Breast epithelium (tissue), 3 donors: ENCODE measurements at regions not wholly inside any gene's neighbourhood (a gene's known extent, or its start where the extent isn't known, plus 50 kb on each side); places are given as distances from the start of the nearest gene placed in this dataset.

Source experiments
- POLR2A ChIP-seq: fragments of 450-650 bp; IDR thresholded peaks from one replicate; pipeline ENCODE4 v1.6.1; 2016; ENCODE audit warnings: antibody characterized with exemption, mild to moderate bottlenecking, moderate library complexity
- TF ChIP-seq, protein P1 (sequence below), 3 donors: fragments of 450-650 bp; IDR thresholded peaks; one replicate each; pipeline ENCODE4 v1.5.1; 2016 to 2017; ENCODE audit warnings: antibody characterized with exemption in 3 of 3, mild to moderate bottlenecking in 3 of 3, moderate library complexity in 3 of 3

DNA sequence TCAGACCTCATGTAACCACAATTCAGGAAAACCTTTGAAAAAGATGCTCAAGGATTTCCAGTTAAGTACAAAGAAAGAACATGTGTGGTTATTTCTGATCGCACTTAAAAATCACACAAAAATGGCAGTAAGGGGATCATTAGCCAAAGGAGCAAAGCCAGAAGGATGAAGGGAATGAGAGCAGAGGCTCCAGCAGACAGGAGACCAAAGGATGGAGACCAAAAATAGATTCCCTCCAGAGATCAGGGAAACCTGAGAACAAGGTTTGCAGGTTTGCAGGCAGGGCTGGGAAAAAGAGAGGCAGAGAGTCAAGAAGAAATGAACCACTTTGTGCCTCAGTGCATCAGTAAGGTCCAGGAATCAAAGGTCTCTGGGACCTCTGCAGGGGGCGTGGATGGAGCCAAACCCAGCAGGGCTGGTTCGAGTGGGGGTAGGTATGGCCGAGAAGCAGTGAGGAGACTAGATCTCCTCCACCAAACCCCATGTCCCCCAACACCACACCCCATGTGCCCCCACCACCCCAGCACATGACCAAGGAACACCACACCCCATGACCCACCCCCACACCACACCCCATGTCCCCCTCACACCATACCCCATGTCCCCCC is 98.5 kb upstream of the GPC1 start:
- TF ChIP-seq, protein P1, sequence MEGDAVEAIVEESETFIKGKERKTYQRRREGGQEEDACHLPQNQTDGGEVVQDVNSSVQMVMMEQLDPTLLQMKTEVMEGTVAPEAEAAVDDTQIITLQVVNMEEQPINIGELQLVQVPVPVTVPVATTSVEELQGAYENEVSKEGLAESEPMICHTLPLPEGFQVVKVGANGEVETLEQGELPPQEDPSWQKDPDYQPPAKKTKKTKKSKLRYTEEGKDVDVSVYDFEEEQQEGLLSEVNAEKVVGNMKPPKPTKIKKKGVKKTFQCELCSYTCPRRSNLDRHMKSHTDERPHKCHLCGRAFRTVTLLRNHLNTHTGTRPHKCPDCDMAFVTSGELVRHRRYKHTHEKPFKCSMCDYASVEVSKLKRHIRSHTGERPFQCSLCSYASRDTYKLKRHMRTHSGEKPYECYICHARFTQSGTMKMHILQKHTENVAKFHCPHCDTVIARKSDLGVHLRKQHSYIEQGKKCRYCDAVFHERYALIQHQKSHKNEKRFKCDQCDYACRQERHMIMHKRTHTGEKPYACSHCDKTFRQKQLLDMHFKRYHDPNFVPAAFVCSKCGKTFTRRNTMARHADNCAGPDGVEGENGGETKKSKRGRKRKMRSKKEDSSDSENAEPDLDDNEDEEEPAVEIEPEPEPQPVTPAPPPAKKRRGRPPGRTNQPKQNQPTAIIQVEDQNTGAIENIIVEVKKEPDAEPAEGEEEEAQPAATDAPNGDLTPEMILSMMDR (IDR thresholded peaks at IDR 0.05): no peak
- no peak for TF ChIP-seq POLR2A
